ENCODE measurements at regions not wholly inside any gene's neighbourhood (a gene's known extent, or its start where the extent isn't known, plus 50 kb on each side); places are given as distances from the start of the nearest gene placed in this dataset.

DNA sequence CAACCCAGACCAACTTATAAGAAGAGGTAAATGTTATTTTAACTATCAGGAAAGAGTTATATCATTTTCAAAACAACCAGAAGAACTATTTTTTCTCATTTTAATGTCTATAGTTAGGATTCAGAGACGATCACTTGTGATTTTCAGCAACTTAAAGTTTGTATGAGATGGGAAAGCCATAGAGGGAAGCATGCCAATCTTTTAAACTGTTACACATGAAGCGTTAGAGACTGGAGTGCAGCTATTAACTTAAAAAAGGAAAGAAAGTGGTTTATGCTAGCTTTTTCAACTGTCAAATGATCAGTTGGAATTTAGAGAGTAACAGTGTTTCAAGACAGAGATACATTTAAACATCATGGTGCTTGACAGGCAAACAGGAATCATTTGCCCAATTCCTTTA is 91.7 kb upstream of the LPP start:
- TF ChIP-seq TP53 (CRISPR knock-in tag; IDR thresholded peaks at IDR 0.05) (no peak), ZNF671 (CRISPR knock-in tag; IDR thresholded peaks at IDR 0.05) (no peak), ZNF263 (CRISPR knock-in tag; IDR thresholded peaks at IDR 0.05; ENCODE audit: low read depth) (no peak), FOXK1 (CRISPR knock-in tag; IDR thresholded peaks at IDR 0.05) (no peak), ZNF232 (CRISPR knock-in tag; IDR thresholded peaks at IDR 0.05) (no peak)
- TF ChIP-seq, protein P1, sequence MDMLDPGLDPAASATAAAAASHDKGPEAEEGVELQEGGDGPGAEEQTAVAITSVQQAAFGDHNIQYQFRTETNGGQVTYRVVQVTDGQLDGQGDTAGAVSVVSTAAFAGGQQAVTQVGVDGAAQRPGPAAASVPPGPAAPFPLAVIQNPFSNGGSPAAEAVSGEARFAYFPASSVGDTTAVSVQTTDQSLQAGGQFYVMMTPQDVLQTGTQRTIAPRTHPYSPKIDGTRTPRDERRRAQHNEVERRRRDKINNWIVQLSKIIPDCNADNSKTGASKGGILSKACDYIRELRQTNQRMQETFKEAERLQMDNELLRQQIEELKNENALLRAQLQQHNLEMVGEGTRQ (CRISPR knock-in tag; IDR thresholded peaks at IDR 0.05): no peak
- TF ChIP-seq, protein P2, sequence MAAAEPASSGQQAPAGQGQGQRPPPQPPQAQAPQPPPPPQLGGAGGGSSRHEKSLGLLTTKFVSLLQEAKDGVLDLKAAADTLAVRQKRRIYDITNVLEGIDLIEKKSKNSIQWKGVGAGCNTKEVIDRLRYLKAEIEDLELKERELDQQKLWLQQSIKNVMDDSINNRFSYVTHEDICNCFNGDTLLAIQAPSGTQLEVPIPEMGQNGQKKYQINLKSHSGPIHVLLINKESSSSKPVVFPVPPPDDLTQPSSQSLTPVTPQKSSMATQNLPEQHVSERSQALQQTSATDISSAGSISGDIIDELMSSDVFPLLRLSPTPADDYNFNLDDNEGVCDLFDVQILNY (CRISPR knock-in tag; IDR thresholded peaks at IDR 0.05): no peak
- TF ChIP-seq, protein P3, sequence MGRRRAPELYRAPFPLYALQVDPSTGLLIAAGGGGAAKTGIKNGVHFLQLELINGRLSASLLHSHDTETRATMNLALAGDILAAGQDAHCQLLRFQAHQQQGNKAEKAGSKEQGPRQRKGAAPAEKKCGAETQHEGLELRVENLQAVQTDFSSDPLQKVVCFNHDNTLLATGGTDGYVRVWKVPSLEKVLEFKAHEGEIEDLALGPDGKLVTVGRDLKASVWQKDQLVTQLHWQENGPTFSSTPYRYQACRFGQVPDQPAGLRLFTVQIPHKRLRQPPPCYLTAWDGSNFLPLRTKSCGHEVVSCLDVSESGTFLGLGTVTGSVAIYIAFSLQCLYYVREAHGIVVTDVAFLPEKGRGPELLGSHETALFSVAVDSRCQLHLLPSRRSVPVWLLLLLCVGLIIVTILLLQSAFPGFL (CRISPR knock-in tag; IDR thresholded peaks at IDR 0.05; ENCODE audit: borderline replicate concordance): no peak
- TF ChIP-seq, protein P4, sequence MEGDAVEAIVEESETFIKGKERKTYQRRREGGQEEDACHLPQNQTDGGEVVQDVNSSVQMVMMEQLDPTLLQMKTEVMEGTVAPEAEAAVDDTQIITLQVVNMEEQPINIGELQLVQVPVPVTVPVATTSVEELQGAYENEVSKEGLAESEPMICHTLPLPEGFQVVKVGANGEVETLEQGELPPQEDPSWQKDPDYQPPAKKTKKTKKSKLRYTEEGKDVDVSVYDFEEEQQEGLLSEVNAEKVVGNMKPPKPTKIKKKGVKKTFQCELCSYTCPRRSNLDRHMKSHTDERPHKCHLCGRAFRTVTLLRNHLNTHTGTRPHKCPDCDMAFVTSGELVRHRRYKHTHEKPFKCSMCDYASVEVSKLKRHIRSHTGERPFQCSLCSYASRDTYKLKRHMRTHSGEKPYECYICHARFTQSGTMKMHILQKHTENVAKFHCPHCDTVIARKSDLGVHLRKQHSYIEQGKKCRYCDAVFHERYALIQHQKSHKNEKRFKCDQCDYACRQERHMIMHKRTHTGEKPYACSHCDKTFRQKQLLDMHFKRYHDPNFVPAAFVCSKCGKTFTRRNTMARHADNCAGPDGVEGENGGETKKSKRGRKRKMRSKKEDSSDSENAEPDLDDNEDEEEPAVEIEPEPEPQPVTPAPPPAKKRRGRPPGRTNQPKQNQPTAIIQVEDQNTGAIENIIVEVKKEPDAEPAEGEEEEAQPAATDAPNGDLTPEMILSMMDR (IDR thresholded peaks at IDR 0.05): no peak
- TF ChIP-seq, protein P5, sequence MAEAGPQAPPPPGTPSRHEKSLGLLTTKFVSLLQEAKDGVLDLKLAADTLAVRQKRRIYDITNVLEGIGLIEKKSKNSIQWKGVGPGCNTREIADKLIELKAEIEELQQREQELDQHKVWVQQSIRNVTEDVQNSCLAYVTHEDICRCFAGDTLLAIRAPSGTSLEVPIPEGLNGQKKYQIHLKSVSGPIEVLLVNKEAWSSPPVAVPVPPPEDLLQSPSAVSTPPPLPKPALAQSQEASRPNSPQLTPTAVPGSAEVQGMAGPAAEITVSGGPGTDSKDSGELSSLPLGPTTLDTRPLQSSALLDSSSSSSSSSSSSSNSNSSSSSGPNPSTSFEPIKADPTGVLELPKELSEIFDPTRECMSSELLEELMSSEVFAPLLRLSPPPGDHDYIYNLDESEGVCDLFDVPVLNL (CRISPR knock-in tag; IDR thresholded peaks at IDR 0.05; ENCODE audit: borderline replicate concordance, low read depth): no peak
- TF ChIP-seq, protein P6, sequence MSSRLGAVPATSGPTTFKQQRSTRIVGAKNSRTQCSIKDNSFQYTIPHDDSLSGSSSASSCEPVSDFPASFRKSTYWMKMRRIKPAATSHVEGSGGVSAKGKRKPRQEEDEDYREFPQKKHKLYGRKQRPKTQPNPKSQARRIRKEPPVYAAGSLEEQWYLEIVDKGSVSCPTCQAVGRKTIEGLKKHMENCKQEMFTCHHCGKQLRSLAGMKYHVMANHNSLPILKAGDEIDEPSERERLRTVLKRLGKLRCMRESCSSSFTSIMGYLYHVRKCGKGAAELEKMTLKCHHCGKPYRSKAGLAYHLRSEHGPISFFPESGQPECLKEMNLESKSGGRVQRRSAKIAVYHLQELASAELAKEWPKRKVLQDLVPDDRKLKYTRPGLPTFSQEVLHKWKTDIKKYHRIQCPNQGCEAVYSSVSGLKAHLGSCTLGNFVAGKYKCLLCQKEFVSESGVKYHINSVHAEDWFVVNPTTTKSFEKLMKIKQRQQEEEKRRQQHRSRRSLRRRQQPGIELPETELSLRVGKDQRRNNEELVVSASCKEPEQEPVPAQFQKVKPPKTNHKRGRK (CRISPR knock-in tag; IDR thresholded peaks at IDR 0.05; ENCODE audit: borderline replicate concordance): no peak
- TF ChIP-seq, protein P7, sequence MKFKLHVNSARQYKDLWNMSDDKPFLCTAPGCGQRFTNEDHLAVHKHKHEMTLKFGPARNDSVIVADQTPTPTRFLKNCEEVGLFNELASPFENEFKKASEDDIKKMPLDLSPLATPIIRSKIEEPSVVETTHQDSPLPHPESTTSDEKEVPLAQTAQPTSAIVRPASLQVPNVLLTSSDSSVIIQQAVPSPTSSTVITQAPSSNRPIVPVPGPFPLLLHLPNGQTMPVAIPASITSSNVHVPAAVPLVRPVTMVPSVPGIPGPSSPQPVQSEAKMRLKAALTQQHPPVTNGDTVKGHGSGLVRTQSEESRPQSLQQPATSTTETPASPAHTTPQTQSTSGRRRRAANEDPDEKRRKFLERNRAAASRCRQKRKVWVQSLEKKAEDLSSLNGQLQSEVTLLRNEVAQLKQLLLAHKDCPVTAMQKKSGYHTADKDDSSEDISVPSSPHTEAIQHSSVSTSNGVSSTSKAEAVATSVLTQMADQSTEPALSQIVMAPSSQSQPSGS (CRISPR knock-in tag; IDR thresholded peaks at IDR 0.05; ENCODE audit: borderline replicate concordance, low read depth): no peak

All from WTC11 (cell line).